ENCODE measurements at regions not wholly inside any gene's neighbourhood (a gene's known extent, or its start where the extent isn't known, plus 50 kb on each side); places are given as distances from the start of the nearest gene placed in this dataset.

DNA sequence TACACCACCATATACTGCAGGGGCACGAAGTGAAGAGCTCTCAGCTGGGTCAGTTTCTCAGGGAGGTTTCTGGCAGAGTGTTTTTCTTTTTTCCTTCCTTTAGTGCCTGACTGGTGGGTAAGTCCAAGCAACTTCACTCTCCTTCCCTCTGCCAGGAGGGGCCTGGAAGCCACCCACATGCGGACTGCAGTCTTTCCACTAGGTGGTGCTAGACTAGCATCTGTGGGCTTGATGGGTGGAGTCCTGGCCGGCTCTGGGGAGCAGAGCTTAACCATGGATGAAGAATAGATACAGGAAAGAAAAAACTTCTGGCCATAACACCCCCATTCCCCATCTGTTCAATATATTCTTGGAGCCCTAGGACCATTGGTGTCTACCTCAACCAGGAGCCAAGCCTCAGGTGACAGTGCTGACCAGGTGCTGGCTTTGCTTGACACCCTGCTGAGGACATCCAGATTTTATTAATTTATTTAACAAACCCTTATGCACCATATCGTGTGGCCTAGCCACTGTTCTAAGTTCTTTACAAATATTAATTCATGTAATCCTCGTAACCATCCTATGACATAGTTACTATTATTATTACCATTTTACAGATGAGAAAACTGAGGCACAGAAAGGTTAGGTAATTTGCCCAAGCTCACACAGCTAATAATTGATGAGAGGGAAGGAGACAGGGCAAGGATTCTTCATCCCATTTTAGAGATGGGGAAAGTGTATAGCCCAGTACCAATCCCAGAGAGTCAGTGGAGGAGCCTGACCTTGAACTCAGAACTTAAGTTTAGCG, 126.7 kb upstream of the CSF3R start:
- H3K4me1 ChIP-seq (ENCODE audit: control insufficient read depth in 1 of 2, low read depth in 2 of 2): no peaks in the 10 kb centered on the region
- no peaks in the 10 kb centered on the region for H3K9me3 ChIP-seq
- TF ChIP-seq, protein P1, sequence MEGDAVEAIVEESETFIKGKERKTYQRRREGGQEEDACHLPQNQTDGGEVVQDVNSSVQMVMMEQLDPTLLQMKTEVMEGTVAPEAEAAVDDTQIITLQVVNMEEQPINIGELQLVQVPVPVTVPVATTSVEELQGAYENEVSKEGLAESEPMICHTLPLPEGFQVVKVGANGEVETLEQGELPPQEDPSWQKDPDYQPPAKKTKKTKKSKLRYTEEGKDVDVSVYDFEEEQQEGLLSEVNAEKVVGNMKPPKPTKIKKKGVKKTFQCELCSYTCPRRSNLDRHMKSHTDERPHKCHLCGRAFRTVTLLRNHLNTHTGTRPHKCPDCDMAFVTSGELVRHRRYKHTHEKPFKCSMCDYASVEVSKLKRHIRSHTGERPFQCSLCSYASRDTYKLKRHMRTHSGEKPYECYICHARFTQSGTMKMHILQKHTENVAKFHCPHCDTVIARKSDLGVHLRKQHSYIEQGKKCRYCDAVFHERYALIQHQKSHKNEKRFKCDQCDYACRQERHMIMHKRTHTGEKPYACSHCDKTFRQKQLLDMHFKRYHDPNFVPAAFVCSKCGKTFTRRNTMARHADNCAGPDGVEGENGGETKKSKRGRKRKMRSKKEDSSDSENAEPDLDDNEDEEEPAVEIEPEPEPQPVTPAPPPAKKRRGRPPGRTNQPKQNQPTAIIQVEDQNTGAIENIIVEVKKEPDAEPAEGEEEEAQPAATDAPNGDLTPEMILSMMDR (IDR thresholded peaks at IDR 0.05): peak; percentile 22
- no peak overlapping the region for H3K27ac ChIP-seq
- H3K27me3 ChIP-seq (replicated peaks; ENCODE audit: insufficient read depth): no peaks in the 10 kb centered on the region
- DNase-seq (ENCODE audit: low spot score) (no peak), ATAC-seq (ENCODE audit: insufficient number of reproducible peaks, low FRiP score, low read depth) (no peak)
- H3K36me3 ChIP-seq: no peaks in the 10 kb centered on the region
- no peak overlapping the region for H3K4me3 ChIP-seq

DNA sequence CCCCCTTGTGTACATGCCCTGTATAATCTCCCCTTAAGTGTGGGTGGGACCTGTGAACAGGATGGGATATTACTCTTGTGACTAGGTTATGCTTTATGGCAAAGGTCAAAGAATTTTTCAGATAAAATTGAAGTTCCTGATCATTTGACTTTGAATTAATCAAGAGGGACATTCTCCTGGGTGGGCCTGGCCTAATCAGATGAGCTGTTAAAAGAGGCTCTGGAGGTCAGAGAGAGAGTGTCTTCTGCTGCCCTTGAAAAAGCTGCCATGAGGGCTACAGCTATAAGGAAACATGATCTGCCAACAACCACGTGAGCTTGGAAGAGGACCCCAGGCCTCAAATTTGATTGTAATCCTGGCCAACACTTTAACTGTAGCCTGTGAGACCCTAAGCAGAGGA, 125.6 kb upstream of the CSF3R start:
- Histone ChIP-seq H3K27me3 (replicated peaks; ENCODE audit: insufficient read depth) (no peaks in the 10 kb centered on the region), H3K36me3 (no peaks in the 10 kb centered on the region), H3K9me3 (no peaks in the 10 kb centered on the region), H3K4me3 (no peak overlapping the region), H3K27ac (no peak overlapping the region), H3K4me1 (ENCODE audit: control insufficient read depth in 1 of 2, low read depth in 2 of 2) (no peaks in the 10 kb centered on the region)
- TF ChIP-seq, protein P1 (IDR thresholded peaks at IDR 0.05): no peak
- no peak for DNase-seq (ENCODE audit: low spot score)
- no peak for ATAC-seq (ENCODE audit: insufficient number of reproducible peaks, low FRiP score, low read depth)

DNA sequence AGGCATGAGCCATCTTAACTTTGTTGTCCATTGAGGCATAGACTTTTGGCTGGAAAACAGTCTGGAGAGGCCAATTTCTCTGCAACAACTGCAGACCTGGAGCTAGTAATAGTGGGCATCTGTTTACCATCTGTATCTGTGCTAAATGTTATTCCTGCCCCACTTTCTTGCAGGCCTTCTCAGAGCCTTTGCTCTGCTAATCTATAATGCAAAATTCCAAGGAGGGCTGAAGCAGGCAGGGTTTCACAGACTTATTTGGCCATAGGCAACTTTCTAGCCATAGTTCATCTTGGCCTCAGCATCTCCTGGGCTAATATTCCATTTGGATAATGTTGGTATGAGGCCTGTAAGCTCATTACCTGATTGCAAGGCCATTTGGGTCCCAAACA, 124.5 kb upstream of the CSF3R start:
- Histone ChIP-seq H3K9me3 (no peaks in the 10 kb centered on the region), H3K27ac (no peak overlapping the region), H3K27me3 (replicated peaks; ENCODE audit: insufficient read depth) (no peaks in the 10 kb centered on the region), H3K4me3 (no peak overlapping the region), H3K4me1 (ENCODE audit: control insufficient read depth in 1 of 2, low read depth in 2 of 2) (no peaks in the 10 kb centered on the region), H3K36me3 (no peaks in the 10 kb centered on the region)
- DNase-seq (ENCODE audit: low spot score) (no peak), ATAC-seq (ENCODE audit: insufficient number of reproducible peaks, low FRiP score, low read depth) (no peak)
- TF ChIP-seq, protein P1 (IDR thresholded peaks at IDR 0.05): no peak

DNA sequence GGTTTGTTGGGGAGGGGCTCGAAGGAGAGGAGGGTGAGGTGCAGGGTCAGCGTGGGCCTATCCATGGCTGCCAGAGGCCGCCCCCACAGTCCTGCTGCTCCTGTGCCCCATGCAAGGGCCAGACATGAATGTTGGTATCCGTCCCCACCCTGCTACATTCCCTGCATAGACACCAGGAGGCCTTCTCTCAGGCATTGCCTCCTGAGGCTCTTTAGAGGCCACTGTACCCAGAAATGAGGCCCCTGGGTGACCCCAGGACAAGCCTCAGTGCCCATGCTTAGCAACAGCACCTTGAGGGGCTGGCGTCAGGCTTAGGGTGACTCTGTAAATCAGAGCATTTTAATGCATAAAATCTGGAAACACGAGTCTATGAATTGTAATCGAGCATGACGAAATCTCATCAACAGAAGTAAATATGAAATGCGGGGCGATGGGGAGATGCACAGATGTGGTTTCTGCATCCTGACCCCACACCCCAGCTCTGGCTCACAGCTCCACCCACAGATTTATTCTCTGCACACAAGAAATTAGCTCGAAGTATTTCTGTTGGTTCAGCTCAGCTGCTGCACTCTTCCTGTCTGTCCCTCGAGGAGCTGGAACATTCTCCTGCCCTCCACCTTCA, 124.0 kb upstream of the CSF3R start:
- Histone ChIP-seq H3K27ac (no peak overlapping the region), H3K4me1 (ENCODE audit: control insufficient read depth in 1 of 2, low read depth in 2 of 2) (no peaks in the 10 kb centered on the region), H3K9me3 (no peaks in the 10 kb centered on the region), H3K36me3 (no peaks in the 10 kb centered on the region), H3K4me3 (no peak overlapping the region), H3K27me3 (replicated peaks; ENCODE audit: insufficient read depth) (no peaks in the 10 kb centered on the region)
- TF ChIP-seq, protein P1 (IDR thresholded peaks at IDR 0.05): no peak
- ATAC-seq (ENCODE audit: insufficient number of reproducible peaks, low FRiP score, low read depth) (no peak), DNase-seq (ENCODE audit: low spot score) (no peak)

DNA sequence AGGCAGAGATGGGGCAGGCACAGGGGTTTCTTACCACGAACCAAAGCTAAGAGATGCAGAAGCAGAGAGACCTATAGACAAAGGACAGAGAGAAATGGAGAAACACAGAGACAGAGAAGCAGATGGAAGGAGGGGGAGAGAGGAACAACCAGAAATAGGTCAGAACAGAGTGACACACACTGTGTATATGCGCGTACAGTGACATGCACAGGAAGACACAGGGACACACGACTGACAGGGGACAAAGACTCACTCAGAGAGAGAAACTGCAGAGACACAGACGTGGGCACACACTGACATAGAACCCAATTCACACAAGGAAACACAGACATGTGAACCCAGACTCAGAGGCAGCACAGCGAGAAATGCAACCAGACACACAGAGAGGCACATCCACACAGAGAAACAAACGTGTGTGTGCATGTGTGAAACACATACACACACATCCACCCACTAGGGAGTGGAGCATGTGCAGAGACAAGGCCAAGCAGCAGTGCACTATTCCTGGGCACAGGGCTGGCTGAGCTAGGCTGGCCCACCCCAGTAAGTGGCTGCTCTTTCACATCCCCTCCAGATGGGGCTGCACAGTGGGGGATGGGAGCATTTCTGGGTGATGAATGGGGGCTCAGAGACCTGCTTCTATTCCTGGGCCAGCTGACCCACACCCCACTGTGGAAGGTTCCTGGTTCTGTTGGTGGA, 123.4 kb upstream of the CSF3R start:
- no peaks in the 10 kb centered on the region for H3K4me1 ChIP-seq (ENCODE audit: control insufficient read depth in 1 of 2, low read depth in 2 of 2)
- TF ChIP-seq, protein P1 (IDR thresholded peaks at IDR 0.05): no peak
- H3K27me3 ChIP-seq (replicated peaks; ENCODE audit: insufficient read depth): no peaks in the 10 kb centered on the region
- DNase-seq (ENCODE audit: low spot score) (no peak), ATAC-seq (ENCODE audit: insufficient number of reproducible peaks, low FRiP score, low read depth) (no peak)
- H3K9me3 ChIP-seq: no peaks in the 10 kb centered on the region
- no peaks in the 10 kb centered on the region for H3K36me3 ChIP-seq
- H3K27ac ChIP-seq: no peak overlapping the region
- H3K4me3 ChIP-seq: no peak overlapping the region

Measured in thoracic aorta (tissue), 2 donors.